ENCODE measurements at regions not wholly inside any gene's neighbourhood (a gene's known extent, or its start where the extent isn't known, plus 50 kb on each side); places are given as distances from the start of the nearest gene placed in this dataset.
A peak's percentile ranks its signal among the peaks of the same experiment; 100 is the strongest.
"Not testable (repeated sequence)": the region's sequence is repeated elsewhere in the genome, so short reads cannot be mapped to it uniquely, and the experiment has no call there.

DNA sequence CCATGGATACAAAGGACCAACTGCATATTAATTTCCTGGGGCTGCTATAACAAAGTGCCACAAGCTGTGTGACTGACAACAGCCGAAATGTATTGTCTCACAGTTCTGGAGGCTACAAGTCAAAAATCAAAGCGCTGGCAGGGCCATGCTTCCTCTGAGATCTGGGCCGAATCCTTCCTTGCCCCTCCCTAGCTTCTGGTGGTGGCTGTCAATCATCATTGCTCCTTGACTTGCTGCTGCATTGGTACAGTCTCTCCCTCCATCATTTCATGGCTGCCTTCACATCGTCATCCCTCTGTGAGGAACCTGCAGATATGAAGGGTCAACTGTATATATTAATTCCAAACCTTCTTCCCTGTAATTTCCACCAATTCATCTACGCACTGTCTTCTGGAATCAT lies 118.3 kb downstream of the EXOC5 start:
- Histone ChIP-seq H3K9me3 (ENCODE audit: insufficient read depth, low read depth, low read length) (no peaks in the 10 kb centered on the region), H3K4me3 (ENCODE audit: low read length) (no peak overlapping the region), H3K27me3 (ENCODE audit: insufficient read depth, low read length) (no peaks in the 10 kb centered on the region), H3K9ac (ENCODE audit: low read depth, low read length) (no peak overlapping the region), H3K4me1 (ENCODE audit: insufficient read depth, low read length) (no peaks in the 10 kb centered on the region), H3K27ac (ENCODE audit: low read depth, low read length) (no peak overlapping the region), H3K36me3 (ENCODE audit: insufficient read depth, low read length) (no peaks in the 10 kb centered on the region)
- WGBS = 95% methylated on average over 5 of the region's 5 CpGs

DNA sequence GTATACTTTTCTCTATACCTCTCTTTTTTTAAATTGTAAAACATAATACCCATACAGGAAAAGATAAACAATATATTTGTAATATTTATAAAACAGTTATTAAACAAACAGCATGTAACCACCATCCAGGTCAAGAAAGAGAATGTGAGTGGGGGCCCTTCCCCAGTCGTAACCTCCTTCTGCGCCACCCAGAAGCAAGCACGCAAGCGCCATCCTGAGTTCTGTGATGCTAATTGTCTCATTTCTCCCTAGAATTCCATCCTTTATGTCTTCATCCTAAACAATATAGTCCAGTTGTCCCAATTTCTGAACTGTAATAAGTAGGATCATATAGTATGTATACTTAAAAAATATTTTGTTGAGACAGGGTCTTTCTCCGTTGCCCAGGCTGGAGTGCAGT lies 129.5 kb downstream of the EXOC5 start:
- WGBS = 91% methylated on average over 5 of the region's 5 CpGs
- no peaks in the 10 kb centered on the region for H3K27me3 ChIP-seq (ENCODE audit: insufficient read depth, low read length)
- no peaks in the 10 kb centered on the region for H3K9me3 ChIP-seq (ENCODE audit: insufficient read depth, low read depth, low read length)

DNA sequence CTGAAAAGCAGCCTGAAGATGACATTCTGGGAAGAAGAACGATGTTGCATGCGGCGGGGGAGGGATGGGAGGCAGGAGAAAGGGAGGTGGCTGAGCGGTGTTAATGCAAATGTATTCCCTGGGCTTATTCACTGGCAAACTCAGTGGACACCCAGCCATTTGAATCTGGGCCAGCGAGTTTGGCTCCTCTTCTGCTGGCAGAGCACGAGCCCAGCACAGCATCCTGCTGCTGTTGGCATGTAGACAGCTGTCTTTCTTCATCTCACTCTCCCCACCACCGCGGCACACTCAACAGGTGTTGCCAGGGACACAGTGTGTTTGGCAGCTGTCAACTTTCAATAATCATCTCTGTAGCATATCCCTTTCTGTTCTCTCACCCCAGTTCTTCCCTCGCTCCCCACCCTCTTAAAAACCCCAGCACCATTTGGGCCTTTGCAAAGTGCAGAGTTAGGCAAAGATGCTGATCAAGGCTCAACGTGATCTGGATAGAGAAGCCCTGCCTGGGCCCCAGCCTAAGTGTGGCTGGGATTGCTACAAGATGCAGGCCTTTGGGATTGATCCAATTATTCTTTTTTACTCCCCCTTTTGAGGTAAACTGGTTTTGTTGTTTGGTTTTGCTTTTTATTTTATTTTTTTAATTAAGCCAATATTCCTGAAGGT lies 131.9 kb downstream of the EXOC5 start:
- no peaks in the 10 kb centered on the region for H3K27me3 ChIP-seq (ENCODE audit: insufficient read depth, low read length)
- H3K27ac ChIP-seq (ENCODE audit: low read depth, low read length) = no peak overlapping the region
- H3K9me3 ChIP-seq (ENCODE audit: insufficient read depth, low read depth, low read length) = no peaks in the 10 kb centered on the region
- H3K36me3 ChIP-seq (ENCODE audit: insufficient read depth, low read length) = no peaks in the 10 kb centered on the region
- 59% methylated on average over 10 of the region's 10 CpGs for WGBS
- peaks cover 9% of the 10 kb centered on the region for H3K4me1 ChIP-seq (ENCODE audit: insufficient read depth, low read length)
- no peak overlapping the region for H3K9ac ChIP-seq (ENCODE audit: low read depth, low read length)
- H3K4me3 ChIP-seq (ENCODE audit: low read length) = no peak overlapping the region

More for the DNA sequence above, 129.5 kb downstream of the EXOC5 start:
- H3K36me3 ChIP-seq (ENCODE audit: insufficient read depth, low read length) = no peaks in the 10 kb centered on the region
- peaks cover 9% of the 10 kb centered on the region for H3K4me1 ChIP-seq (ENCODE audit: insufficient read depth, low read length)
- H3K27ac ChIP-seq (ENCODE audit: low read depth, low read length) = no peak overlapping the region
- no peak overlapping the region for H3K4me3 ChIP-seq (ENCODE audit: low read length)
- H3K9ac ChIP-seq (ENCODE audit: low read depth, low read length) = no peak overlapping the region

DNA sequence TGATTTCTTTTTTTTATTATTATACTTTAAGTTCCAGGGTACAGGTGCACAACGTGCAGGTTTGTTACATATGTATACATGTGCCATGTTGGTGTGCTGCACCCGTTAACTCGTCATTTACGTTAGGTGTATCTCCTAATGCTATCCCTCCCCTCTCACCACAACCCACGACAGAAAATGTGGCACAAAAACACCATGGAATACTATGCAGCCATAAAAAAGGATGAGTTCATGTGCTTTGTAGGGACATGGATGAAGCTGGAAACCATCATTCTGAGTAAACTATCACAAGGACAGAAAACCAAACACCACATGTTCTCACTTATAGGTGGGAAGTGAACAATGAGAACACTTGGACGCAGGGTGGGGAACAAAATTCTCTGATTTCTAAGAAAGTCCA lies 140.9 kb downstream of the EXOC5 start:
- H3K4me3 ChIP-seq (ENCODE audit: low read length); H3K36me3 ChIP-seq (ENCODE audit: insufficient read depth, low read length); H3K27me3 ChIP-seq (ENCODE audit: insufficient read depth, low read length); H3K27ac ChIP-seq (ENCODE audit: low read depth, low read length); H3K9me3 ChIP-seq (ENCODE audit: insufficient read depth, low read depth, low read length); H3K9ac ChIP-seq (ENCODE audit: low read depth, low read length); H3K4me1 ChIP-seq (ENCODE audit: insufficient read depth, low read length): not testable (repeated sequence)
- 98% methylated on average over 5 of the region's 6 CpGs for WGBS

DNA sequence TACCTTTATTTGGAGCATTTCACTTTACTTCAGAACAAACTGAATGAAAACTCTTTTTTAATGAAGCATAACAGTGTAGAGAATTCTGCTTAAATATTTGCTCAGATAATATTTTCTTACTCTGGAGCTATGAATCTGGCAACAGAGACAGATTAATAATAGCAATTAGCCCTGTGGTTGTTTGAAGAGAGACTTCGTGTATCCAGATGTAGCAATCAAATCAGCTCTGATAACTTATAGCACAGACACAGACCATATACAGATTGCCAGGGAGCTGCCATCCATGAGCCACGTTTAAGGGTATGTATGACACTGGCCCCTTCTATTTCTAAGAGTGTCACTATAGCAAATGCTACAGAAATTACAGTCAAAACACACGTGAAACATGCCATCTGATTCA lies 146.6 kb downstream of the EXOC5 start:
- WGBS = 92% methylated on average over 3 of the region's 3 CpGs
- Histone ChIP-seq H3K4me3 (ENCODE audit: low read length) (no peak overlapping the region), H3K36me3 (ENCODE audit: insufficient read depth, low read length) (no peaks in the 10 kb centered on the region), H3K27me3 (ENCODE audit: insufficient read depth, low read length) (no peaks in the 10 kb centered on the region), H3K9ac (ENCODE audit: low read depth, low read length) (no peak overlapping the region), H3K27ac (ENCODE audit: low read depth, low read length) (no peak overlapping the region), H3K4me1 (ENCODE audit: insufficient read depth, low read length) (no peaks in the 10 kb centered on the region), H3K9me3 (ENCODE audit: insufficient read depth, low read depth, low read length) (no peaks in the 10 kb centered on the region)

DNA sequence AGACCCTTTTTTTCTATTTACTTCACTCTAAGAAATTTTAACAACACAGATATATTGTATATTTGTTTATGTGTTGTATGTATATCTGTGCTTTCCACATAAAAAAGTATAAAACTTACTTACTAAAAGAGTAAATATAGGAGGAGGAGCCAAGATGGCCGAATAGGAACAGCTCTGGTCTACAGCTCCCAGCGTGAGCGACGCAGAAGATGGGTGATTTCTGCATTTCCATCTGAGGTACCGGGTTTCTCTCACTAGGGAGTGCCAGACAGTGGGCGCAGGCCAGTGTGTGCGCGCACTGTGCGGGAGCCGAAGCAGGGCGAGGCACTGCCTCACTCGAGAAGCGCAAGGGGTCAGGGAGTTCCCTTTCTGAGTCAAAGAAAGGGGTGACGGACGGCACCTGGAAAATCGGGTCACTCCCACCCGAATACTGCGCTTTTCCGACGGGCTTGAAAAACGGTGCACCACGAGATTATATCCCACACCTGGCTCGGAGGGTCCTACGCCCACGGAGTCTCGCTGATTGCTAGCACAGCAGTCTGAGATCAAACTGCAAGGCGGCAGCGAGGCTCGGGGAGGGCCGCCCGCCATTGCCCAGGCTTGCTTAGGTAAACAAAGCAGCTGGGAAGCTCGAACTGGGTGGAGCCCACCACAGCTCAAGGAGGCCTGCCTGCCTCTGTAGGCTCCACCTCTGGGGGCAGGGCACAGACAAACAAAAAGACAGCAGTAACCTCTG lies 156.5 kb downstream of the EXOC5 start:
- H3K27ac ChIP-seq (ENCODE audit: low read depth, low read length); H3K9me3 ChIP-seq (ENCODE audit: insufficient read depth, low read depth, low read length); H3K27me3 ChIP-seq (ENCODE audit: insufficient read depth, low read length); H3K36me3 ChIP-seq (ENCODE audit: insufficient read depth, low read length); H3K4me1 ChIP-seq (ENCODE audit: insufficient read depth, low read length): not testable (repeated sequence)
- peak overlapping the region; percentile 48 for H3K4me3 ChIP-seq (ENCODE audit: low read length)
- H3K9ac ChIP-seq (ENCODE audit: low read depth, low read length) = peak overlapping the region; percentile 77
- 18% methylated on average over 31 of the region's 32 CpGs for WGBS

DNA sequence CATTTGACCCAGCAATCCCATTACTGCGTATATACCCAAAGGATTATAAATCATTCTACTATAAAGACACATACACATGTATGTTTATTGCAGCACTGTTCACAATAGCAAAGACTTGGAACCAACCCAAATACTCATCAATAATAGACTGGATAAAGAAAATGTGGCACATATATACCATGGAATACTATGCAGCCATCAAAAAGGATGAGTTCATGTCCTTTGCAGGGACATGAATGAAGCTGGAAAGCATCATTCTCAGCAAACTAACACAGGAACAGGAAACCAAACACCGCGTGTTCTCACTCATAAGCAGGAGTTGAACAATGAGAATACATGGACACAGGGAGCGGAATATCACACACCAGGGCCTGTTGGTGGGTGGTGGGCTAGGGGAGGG lies 158.3 kb downstream of the EXOC5 start:
- 93% methylated on average over 4 of the region's 4 CpGs for WGBS
- H3K9me3 ChIP-seq (ENCODE audit: insufficient read depth, low read depth, low read length); H3K4me1 ChIP-seq (ENCODE audit: insufficient read depth, low read length): not testable (repeated sequence)

DNA sequence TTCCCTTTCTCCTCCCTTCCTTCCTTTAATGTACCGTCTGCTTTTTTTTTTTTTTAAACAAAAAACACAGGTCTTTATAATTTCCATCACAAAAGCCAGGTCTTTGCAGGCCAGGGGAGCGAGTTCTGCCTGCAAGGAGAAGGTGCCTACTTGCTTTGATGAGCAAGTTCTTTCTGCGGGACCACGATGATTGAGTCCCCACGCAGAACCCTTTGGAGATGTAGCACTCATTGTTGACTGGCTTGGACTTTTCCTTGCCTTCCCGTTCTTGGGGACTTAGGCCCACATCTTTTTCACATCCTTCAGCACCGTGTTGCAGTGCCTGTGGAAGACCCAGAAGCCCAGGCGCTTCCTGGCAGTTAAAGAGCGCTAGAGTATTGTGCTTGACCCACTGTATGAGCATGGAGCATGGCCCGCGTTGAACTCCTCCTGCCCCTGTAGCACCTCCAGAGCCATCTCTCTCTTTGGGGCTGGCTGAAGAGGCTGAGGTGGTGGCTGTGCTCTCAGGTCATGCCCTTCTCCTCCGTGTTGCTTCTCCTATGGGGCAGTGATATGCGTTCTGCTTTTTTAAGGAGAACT lies 177.6 kb downstream of the EXOC5 start:
- 73% methylated on average over 12 of the region's 13 CpGs for WGBS
- no peak overlapping the region for H3K4me3 ChIP-seq (ENCODE audit: low read length)
- no peak overlapping the region for H3K9ac ChIP-seq (ENCODE audit: low read depth, low read length)
- peaks cover 10% of the 10 kb centered on the region; the same call in 1 of the 2 replicates for H3K4me1 ChIP-seq (ENCODE audit: insufficient read depth, low read length)
- no peaks in the 10 kb centered on the region for H3K36me3 ChIP-seq (ENCODE audit: insufficient read depth, low read length)
- no peaks in the 10 kb centered on the region for H3K27me3 ChIP-seq (ENCODE audit: insufficient read depth, low read length)
- no peak overlapping the region for H3K27ac ChIP-seq (ENCODE audit: low read depth, low read length)
- H3K9me3 ChIP-seq (ENCODE audit: insufficient read depth, low read depth, low read length) = no peaks in the 10 kb centered on the region

More for the DNA sequence above, 158.3 kb downstream of the EXOC5 start:
- H3K4me3 ChIP-seq (ENCODE audit: low read length); H3K27me3 ChIP-seq (ENCODE audit: insufficient read depth, low read length); H3K36me3 ChIP-seq (ENCODE audit: insufficient read depth, low read length); H3K27ac ChIP-seq (ENCODE audit: low read depth, low read length); H3K9ac ChIP-seq (ENCODE audit: low read depth, low read length): not testable (repeated sequence)

DNA sequence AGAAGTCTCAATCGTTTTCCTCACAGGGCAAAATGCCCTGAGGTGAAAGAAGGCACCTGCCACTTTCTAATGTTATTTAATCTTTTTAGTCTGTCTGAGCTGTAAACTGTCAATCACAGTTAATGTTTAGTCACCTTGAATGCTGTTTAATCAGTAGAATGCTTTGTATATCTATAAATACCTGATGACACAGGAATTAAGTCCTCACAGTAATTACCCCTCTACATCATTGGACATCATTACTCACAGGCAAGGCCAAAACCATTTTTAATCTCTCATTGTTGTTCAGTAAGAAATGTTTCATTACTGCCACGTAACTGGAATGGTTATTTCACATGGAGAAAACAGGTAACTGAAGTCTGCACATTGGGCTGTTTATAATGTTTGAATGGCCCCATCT lies 178.8 kb downstream of the EXOC5 start:
- 83% methylated on average over 2 of the region's 2 CpGs for WGBS
- H3K9me3 ChIP-seq (ENCODE audit: insufficient read depth, low read depth, low read length) = no peaks in the 10 kb centered on the region
- H3K9ac ChIP-seq (ENCODE audit: low read depth, low read length) = no peak overlapping the region
- H3K36me3 ChIP-seq (ENCODE audit: insufficient read depth, low read length) = no peaks in the 10 kb centered on the region
- H3K27me3 ChIP-seq (ENCODE audit: insufficient read depth, low read length) = no peaks in the 10 kb centered on the region
- H3K4me3 ChIP-seq (ENCODE audit: low read length) = no peak overlapping the region
- no peak overlapping the region for H3K27ac ChIP-seq (ENCODE audit: low read depth, low read length)
- H3K4me1 ChIP-seq (ENCODE audit: insufficient read depth, low read length) = peaks cover 10% of the 10 kb centered on the region; the same call in 1 of the 2 replicates

DNA sequence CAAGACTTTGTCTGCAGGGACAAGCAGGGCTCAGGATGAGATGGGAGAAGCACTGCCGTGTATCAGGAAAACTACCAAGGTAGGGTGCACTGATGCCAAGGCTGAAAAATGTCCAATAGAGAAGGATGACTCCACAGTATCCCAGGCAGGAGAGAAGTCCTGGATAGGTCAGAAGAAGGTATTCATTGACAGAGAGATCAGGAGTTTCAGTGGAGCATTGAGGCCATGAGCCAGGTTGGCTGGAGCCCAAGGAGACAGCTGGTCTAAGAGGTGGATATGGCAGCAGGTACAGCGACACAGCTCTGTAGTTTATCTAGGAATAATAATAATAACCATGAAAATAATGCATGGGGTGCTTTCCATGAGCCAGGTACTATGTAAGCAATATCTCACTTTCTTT lies 180.9 kb downstream of the EXOC5 start:
- Histone ChIP-seq H3K27me3 (ENCODE audit: insufficient read depth, low read length) (no peaks in the 10 kb centered on the region), H3K9me3 (ENCODE audit: insufficient read depth, low read depth, low read length) (no peaks in the 10 kb centered on the region), H3K4me1 (ENCODE audit: insufficient read depth, low read length) (peaks cover 10% of the 10 kb centered on the region; the same call in 1 of the 2 replicates), H3K36me3 (ENCODE audit: insufficient read depth, low read length) (no peaks in the 10 kb centered on the region), H3K4me3 (ENCODE audit: low read length) (no peak overlapping the region), H3K27ac (ENCODE audit: low read depth, low read length) (no peak overlapping the region), H3K9ac (ENCODE audit: low read depth, low read length) (no peak overlapping the region)
- 97% methylated on average over 2 of the region's 2 CpGs for WGBS

DNA sequence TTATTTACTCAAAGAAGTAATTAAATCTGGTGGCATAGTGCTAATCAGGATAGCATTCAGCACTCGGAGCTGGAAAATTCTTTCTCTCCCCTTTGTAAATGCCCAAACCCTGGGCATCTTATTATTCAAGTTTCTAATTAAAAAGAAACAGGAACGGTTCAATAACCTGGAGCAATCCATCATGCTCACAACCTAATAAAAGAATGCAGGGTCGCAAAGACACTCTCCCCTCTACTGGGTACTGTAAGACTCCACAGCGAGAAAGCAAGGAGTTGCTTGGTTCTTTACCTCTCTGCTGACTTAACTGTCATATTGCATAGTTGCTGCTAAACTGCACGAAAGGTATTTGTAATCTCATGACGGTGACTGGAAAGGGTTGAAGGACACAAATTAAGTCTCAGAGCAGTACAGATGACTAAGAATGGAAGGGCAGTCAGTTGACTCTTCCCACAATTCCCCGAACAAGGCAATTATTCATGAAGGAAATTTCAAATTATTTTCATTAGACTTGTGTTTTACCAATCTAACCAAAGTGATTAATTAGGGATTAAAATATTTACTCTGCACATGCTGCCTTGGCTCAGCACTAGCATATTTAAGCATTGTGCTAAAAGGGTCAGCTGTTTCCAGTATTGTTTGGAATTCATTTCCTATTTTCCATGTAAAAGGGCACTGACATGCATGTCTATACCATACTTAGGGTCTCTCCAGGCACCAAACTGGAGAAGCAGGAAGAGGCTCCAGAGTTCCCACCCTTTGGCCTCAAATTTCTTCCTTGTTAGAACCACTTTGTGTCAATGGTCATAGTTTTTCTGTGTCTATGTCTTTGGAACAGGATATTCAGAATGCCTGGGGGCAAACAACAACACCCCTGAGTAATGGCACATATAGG lies 182.2 kb downstream of the EXOC5 start:
- no peak overlapping the region for H3K4me3 ChIP-seq (ENCODE audit: low read length)
- 95% methylated on average over 7 of the region's 7 CpGs for WGBS
- H3K27me3 ChIP-seq (ENCODE audit: insufficient read depth, low read length) = no peaks in the 10 kb centered on the region
- H3K27ac ChIP-seq (ENCODE audit: low read depth, low read length) = no peak overlapping the region
- peaks cover 12% of the 10 kb centered on the region for H3K4me1 ChIP-seq (ENCODE audit: insufficient read depth, low read length)
- no peak overlapping the region for H3K9ac ChIP-seq (ENCODE audit: low read depth, low read length)
- no peaks in the 10 kb centered on the region for H3K9me3 ChIP-seq (ENCODE audit: insufficient read depth, low read depth, low read length)
- H3K36me3 ChIP-seq (ENCODE audit: insufficient read depth, low read length) = no peaks in the 10 kb centered on the region

Measured in HUES64 (cell line).